ENCODE measurements at regions not wholly inside any gene's neighbourhood (a gene's known extent, or its start where the extent isn't known, plus 50 kb on each side); places are given as distances from the start of the nearest gene placed in this dataset.

DNA sequence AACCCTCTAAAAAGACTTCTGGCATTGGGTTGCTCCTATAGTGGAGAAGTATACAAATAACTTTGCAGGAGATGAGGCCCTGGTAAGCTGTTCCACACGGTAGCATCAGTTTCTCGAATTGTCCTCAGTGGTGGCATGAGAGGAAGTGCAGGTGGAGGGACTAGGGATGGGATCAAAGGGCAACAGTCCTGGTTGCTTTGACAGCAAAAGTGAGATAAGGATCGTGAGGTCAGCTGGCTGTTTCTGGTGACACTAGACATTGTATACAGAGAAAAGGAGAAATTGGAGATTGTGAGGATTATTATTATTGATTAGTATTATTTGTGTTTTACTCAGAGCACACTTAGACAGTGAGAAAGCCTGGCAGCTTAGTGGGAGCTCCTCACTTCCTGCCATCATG is 61.3 kb upstream of the EXOC2 start:
- Histone ChIP-seq H3K9me3 (no peaks in the 10 kb centered on the region), H3K27me3 (no peaks in the 10 kb centered on the region), H3K4me3 (no peak overlapping the region), H3K36me3 (ENCODE audit: low read depth, missing control alignments) (no peaks in the 10 kb centered on the region), H3K27ac (no peak overlapping the region), H3K4me1 (no peaks in the 10 kb centered on the region)
- intact Hi-C loops (cut with DNase I; ENCODE audit: low total_unique reads): no loop called here
- WGBS, 2 donors: 85 to 92% methylated on average over 3 of the region's 3 CpGs
- DNase-seq: no peak
- no peak for TF ChIP-seq POLR2A (IDR thresholded peaks at IDR 0.05)
- TF ChIP-seq, protein P1, sequence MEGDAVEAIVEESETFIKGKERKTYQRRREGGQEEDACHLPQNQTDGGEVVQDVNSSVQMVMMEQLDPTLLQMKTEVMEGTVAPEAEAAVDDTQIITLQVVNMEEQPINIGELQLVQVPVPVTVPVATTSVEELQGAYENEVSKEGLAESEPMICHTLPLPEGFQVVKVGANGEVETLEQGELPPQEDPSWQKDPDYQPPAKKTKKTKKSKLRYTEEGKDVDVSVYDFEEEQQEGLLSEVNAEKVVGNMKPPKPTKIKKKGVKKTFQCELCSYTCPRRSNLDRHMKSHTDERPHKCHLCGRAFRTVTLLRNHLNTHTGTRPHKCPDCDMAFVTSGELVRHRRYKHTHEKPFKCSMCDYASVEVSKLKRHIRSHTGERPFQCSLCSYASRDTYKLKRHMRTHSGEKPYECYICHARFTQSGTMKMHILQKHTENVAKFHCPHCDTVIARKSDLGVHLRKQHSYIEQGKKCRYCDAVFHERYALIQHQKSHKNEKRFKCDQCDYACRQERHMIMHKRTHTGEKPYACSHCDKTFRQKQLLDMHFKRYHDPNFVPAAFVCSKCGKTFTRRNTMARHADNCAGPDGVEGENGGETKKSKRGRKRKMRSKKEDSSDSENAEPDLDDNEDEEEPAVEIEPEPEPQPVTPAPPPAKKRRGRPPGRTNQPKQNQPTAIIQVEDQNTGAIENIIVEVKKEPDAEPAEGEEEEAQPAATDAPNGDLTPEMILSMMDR (IDR thresholded peaks at IDR 0.05): no peak

DNA sequence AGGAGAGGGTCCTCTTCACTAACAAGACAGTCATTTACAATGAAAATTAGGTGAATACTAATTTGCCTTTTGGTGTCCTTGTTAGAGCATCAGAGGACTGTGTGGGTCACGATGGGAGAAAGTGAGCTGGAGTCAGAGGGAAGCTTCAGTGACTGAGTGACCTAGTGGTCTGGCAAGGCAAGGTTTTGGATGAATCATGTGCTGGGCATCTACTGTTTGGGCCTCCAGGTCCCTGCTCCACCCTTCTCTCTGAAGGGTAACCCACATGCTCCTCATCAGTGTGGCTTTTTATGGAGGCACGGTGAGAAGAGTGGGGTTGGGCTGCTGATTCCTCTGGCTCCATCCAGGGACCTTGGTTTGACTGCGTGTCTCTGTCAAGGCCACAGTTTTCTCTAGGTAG is 60.5 kb upstream of the EXOC2 start:
- no peak overlapping the region for H3K4me3 ChIP-seq
- 77 to 80% methylated on average over 3 of the region's 3 CpGs for WGBS, 2 donors
- H3K4me1 ChIP-seq: no peaks in the 10 kb centered on the region
- no peak for DNase-seq
- no peaks in the 10 kb centered on the region for H3K36me3 ChIP-seq (ENCODE audit: low read depth, missing control alignments)
- H3K9me3 ChIP-seq: no peaks in the 10 kb centered on the region
- no peak for TF ChIP-seq POLR2A (IDR thresholded peaks at IDR 0.05)
- TF ChIP-seq, protein P1 (IDR thresholded peaks at IDR 0.05): no peak
- intact Hi-C loops (cut with DNase I; ENCODE audit: low total_unique reads): no loop called here
- no peak overlapping the region for H3K27ac ChIP-seq
- no peaks in the 10 kb centered on the region for H3K27me3 ChIP-seq

DNA sequence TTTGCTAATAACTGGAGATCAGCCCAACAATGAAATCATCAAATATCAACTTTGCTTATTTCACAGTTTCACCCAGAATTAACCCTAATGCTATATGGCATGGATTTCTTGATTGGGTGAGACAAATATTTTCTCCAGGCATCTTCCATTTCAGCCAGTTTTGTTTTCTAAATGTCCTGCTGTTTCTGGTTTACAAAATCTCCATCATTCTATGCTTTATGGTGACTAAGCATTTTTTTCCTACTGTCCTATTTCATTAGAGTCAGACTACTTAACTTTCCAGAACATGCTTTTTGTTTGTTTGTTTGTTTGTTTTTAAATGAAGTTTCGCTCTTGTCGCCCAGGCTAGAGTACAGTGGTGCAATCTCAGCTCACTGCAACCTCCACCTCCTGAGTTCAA is 59.5 kb upstream of the EXOC2 start:
- no peaks in the 10 kb centered on the region for H3K27me3 ChIP-seq
- intact Hi-C loops (cut with DNase I; ENCODE audit: low total_unique reads): no loop called here
- H3K9me3 ChIP-seq: no peaks in the 10 kb centered on the region
- H3K27ac ChIP-seq: no peak overlapping the region
- H3K4me3 ChIP-seq: no peak overlapping the region
- TF ChIP-seq POLR2A (IDR thresholded peaks at IDR 0.05): no peak
- TF ChIP-seq, protein P1 (IDR thresholded peaks at IDR 0.05): no peak
- no peaks in the 10 kb centered on the region for H3K4me1 ChIP-seq
- DNase-seq: no peak
- WGBS, 2 donors: 76 to 100% methylated on average over 2 of the region's 2 CpGs
- no peaks in the 10 kb centered on the region for H3K36me3 ChIP-seq (ENCODE audit: low read depth, missing control alignments)

DNA sequence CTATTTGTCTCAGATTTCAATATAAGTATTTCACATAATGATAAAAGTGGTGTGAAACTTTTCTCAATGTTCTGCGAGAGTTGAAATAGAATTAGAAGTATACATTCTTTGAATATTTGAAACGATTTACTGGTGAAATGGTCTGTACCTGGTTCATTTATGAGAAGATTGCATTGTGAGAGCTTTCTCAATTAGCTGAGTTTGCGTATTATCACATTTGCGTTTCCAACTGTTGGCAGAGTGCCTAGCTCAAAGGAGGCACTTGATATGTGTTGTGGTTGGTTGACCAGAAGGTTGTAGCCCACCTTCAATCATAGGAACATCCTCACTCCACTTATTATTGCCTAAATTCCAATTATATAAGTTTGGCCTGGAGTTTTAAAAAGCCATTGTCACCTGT is 58.8 kb upstream of the EXOC2 start:
- Histone ChIP-seq H3K9me3 (no peaks in the 10 kb centered on the region), H3K4me1 (no peaks in the 10 kb centered on the region), H3K27me3 (no peaks in the 10 kb centered on the region), H3K4me3 (no peak overlapping the region), H3K27ac (no peak overlapping the region), H3K36me3 (ENCODE audit: low read depth, missing control alignments) (no peaks in the 10 kb centered on the region)
- intact Hi-C loops (cut with DNase I; ENCODE audit: low total_unique reads): no loop called here
- whole genome bisulfite sequencing, 2 donors: 75 to 77% methylated on average over 4 of the region's 4 CpGs
- TF ChIP-seq, protein P1 (IDR thresholded peaks at IDR 0.05): no peak
- TF ChIP-seq POLR2A (IDR thresholded peaks at IDR 0.05): no peak
- DNase-seq: no peak

DNA sequence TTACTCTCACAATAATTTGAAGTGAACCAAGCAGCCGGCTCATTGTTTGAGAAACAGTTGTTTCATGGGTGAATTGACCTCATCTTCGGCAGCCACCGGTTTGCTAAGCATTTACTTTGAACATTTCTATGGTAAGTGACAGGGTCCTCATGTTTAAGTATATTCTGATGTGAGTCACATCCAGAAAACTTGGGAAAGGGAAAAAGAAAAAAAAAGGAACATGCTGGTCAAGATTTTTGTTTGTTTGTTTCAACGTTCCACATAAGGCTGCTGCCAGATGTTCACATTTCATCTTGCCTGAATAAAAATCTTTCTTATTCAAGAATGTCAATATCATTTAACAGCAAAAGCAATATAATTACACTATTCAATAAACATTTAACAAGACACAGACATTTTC is 55.0 kb upstream of the EXOC2 start:
- no peak for DNase-seq
- intact Hi-C loops (cut with DNase I; ENCODE audit: low total_unique reads): no loop called here
- WGBS, 2 donors: 86% methylated on average over 4 of the region's 4 CpGs
- no peaks in the 10 kb centered on the region for H3K27me3 ChIP-seq
- no peak overlapping the region for H3K4me3 ChIP-seq
- no peak for TF ChIP-seq POLR2A (IDR thresholded peaks at IDR 0.05)
- TF ChIP-seq, protein P1 (IDR thresholded peaks at IDR 0.05): no peak
- H3K27ac ChIP-seq: no peak overlapping the region
- H3K9me3 ChIP-seq: no peaks in the 10 kb centered on the region
- H3K4me1 ChIP-seq: no peaks in the 10 kb centered on the region
- no peaks in the 10 kb centered on the region for H3K36me3 ChIP-seq (ENCODE audit: low read depth, missing control alignments)

All from testis (tissue), 2 donors.